ENCODE measurements at regions not wholly inside any gene's neighbourhood (a gene's known extent, or its start where the extent isn't known, plus 50 kb on each side); places are given as distances from the start of the nearest gene placed in this dataset.
A peak's percentile ranks its signal among the peaks of the same experiment; 100 is the strongest.

GRCh38 chr12:47602325-47602724, 103.5 kb downstream of the RPAP3 start:
- no peak overlapping the region for H3K27ac ChIP-seq
- intact Hi-C loops (cut with DNase I) = no loop called here
- no peak for DNase-seq (ENCODE audit: extremely low spot score in 2 of 2)

DNA sequence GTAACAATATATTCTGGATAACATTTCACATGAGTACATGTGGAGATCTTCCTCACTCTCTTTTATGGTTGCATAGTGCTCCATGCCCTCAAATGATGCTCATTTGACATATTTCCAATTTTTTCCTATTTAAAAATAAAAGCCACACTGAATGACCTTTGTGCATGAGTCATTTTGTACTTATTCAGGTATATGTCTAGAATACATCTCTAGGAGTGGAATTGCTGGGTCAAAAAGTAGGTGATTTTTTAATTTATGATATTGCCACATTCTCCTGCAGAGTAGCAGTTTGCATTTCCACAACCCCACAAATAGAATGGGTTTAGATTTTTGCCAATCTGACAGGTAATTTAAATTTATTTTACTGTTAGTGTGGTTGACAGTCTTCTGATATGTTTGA, 104.8 kb downstream of the RPAP3 start:
- Histone ChIP-seq H3K4me3 (no peak overlapping the region), H3K9me3 (no peaks in the 10 kb centered on the region), H3K27me3 (no peaks in the 10 kb centered on the region), H3K27ac (no peak overlapping the region), H3K4me1 (no peaks in the 10 kb centered on the region), H3K36me3 (no peaks in the 10 kb centered on the region)
- no peak for TF ChIP-seq POLR2A (IDR thresholded peaks at IDR 0.05)
- no peak for TF ChIP-seq POLR2AphosphoS5 (IDR thresholded peaks at IDR 0.05; ENCODE audit: insufficient read depth in 1 of 2, low read depth in 1 of 2)
- TF ChIP-seq, protein P1, sequence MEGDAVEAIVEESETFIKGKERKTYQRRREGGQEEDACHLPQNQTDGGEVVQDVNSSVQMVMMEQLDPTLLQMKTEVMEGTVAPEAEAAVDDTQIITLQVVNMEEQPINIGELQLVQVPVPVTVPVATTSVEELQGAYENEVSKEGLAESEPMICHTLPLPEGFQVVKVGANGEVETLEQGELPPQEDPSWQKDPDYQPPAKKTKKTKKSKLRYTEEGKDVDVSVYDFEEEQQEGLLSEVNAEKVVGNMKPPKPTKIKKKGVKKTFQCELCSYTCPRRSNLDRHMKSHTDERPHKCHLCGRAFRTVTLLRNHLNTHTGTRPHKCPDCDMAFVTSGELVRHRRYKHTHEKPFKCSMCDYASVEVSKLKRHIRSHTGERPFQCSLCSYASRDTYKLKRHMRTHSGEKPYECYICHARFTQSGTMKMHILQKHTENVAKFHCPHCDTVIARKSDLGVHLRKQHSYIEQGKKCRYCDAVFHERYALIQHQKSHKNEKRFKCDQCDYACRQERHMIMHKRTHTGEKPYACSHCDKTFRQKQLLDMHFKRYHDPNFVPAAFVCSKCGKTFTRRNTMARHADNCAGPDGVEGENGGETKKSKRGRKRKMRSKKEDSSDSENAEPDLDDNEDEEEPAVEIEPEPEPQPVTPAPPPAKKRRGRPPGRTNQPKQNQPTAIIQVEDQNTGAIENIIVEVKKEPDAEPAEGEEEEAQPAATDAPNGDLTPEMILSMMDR (IDR thresholded peaks at IDR 0.05) = no peak
- no peak for DNase-seq (ENCODE audit: extremely low spot score in 2 of 2)
- intact Hi-C loops (cut with DNase I) = no loop called here

More at GRCh38 chr12:47602325-47602724, 103.5 kb downstream of the RPAP3 start:
- Histone ChIP-seq H3K27me3 (no peaks in the 10 kb centered on the region), H3K4me3 (no peak overlapping the region), H3K9me3 (no peaks in the 10 kb centered on the region), H3K4me1 (no peaks in the 10 kb centered on the region), H3K36me3 (no peaks in the 10 kb centered on the region)
- TF ChIP-seq, protein P1 (IDR thresholded peaks at IDR 0.05) = no peak
- TF ChIP-seq POLR2AphosphoS5 (IDR thresholded peaks at IDR 0.05; ENCODE audit: insufficient read depth in 1 of 2, low read depth in 1 of 2) (no peak), POLR2A (IDR thresholded peaks at IDR 0.05) (no peak)

GRCh38 chr12:47591795-47592194, 114.0 kb downstream of the RPAP3 start:
- DNase-seq (ENCODE audit: extremely low spot score in 2 of 2) = no peak
- TF ChIP-seq, protein P1 (IDR thresholded peaks at IDR 0.05) = no peak
- TF ChIP-seq POLR2A (IDR thresholded peaks at IDR 0.05) = no peak
- no peak for TF ChIP-seq POLR2AphosphoS5 (IDR thresholded peaks at IDR 0.05; ENCODE audit: insufficient read depth in 1 of 2, low read depth in 1 of 2)
- H3K4me1 ChIP-seq = peaks cover 13% of the 10 kb centered on the region
- peak overlapping the region; percentile 75 for H3K27ac ChIP-seq
- H3K27me3 ChIP-seq = no peaks in the 10 kb centered on the region
- H3K9me3 ChIP-seq = no peaks in the 10 kb centered on the region
- H3K4me3 ChIP-seq = no peak overlapping the region
- intact Hi-C loops (cut with DNase I) = no loop called here
- no peaks in the 10 kb centered on the region for H3K36me3 ChIP-seq

GRCh38 chr12:47591361-47591791, 114.5 kb downstream of the RPAP3 start:
- intact Hi-C loops (cut with DNase I) = no loop called here
- Histone ChIP-seq H3K36me3 (no peaks in the 10 kb centered on the region), H3K4me1 (peaks cover 13% of the 10 kb centered on the region), H3K4me3 (no peak overlapping the region), H3K9me3 (no peaks in the 10 kb centered on the region), H3K27me3 (no peaks in the 10 kb centered on the region), H3K27ac (peak overlapping the region; percentile 75)
- DNase-seq (ENCODE audit: extremely low spot score in 2 of 2) = no peak
- TF ChIP-seq, protein P1 (IDR thresholded peaks at IDR 0.05) = no peak
- TF ChIP-seq POLR2AphosphoS5 (IDR thresholded peaks at IDR 0.05; ENCODE audit: insufficient read depth in 1 of 2, low read depth in 1 of 2) (no peak), POLR2A (IDR thresholded peaks at IDR 0.05) (no peak)

GRCh38 chr12:47590771-47591360, 115.0 kb downstream of the RPAP3 start:
- Histone ChIP-seq H3K36me3 (no peaks in the 10 kb centered on the region), H3K4me3 (no peak overlapping the region), H3K27ac (peak overlapping the region; percentile 75), H3K27me3 (no peaks in the 10 kb centered on the region), H3K4me1 (peaks cover 13% of the 10 kb centered on the region), H3K9me3 (no peaks in the 10 kb centered on the region)
- TF ChIP-seq POLR2A (IDR thresholded peaks at IDR 0.05) (no peak), POLR2AphosphoS5 (IDR thresholded peaks at IDR 0.05; ENCODE audit: insufficient read depth in 1 of 2, low read depth in 1 of 2) (peak in 1 of 2 donors; percentile 29)
- TF ChIP-seq, protein P1 (IDR thresholded peaks at IDR 0.05) = no peak
- intact Hi-C loops (cut with DNase I) = no loop called here
- no peak for DNase-seq (ENCODE audit: extremely low spot score in 2 of 2)

All from vagina (tissue), 2 donors.